ENCODE measurements at regions not wholly inside any gene's neighbourhood (a gene's known extent, or its start where the extent isn't known, plus 50 kb on each side); places are given as distances from the start of the nearest gene placed in this dataset.

DNA sequence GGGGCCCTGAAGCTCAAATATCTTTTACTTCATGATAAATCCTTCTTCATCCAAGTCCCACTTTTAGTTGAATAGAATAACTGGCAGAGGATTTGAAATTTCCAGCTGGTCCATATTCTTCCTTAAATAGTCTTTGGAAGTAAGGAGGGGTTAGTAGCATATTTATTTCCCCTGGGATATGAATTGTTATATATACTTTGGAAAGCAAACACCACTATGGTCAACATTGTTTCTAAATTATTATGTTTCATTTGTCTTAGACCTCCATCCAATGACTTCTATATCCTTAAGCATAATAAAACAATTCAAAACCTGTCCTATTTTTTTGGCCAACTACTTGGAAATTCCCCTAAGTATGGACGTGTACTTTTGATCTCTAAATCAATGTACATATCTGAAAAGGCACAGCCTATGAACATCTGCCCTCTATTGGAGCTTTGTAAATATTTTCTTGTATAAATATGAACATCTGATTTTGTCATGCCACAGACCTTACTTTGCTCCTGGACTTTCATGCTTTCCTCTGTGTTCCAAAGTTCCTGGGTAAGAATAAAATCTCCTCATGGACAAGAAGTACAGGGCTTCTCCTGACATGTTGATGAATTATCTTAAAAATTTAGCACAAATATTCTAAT, 1212.0 kb downstream of the GALC start:
- no peak overlapping the region for H3K27ac ChIP-seq (ENCODE audit: low read length)
- H3K36me3 ChIP-seq (ENCODE audit: insufficient read depth, low read length): no peaks in the 10 kb centered on the region
- no peaks in the 10 kb centered on the region for H4K20me1 ChIP-seq (ENCODE audit: insufficient read depth)
- H2AFZ ChIP-seq (ENCODE audit: low read depth, low read length): no peak overlapping the region
- H3K27me3 ChIP-seq (ENCODE audit: insufficient read depth, low read depth, low read length): no peaks in the 10 kb centered on the region
- no peaks in the 10 kb centered on the region for H3K9me3 ChIP-seq (ENCODE audit: low read length)
- TF ChIP-seq EZH2 (IDR thresholded peaks at IDR 0.05; ENCODE audit: borderline replicate concordance, insufficient read depth, low read length, poor library complexity, severe bottlenecking) (no peak), POLR2AphosphoS5 (IDR thresholded peaks at IDR 0.05) (no peak), SMC3 (conservative IDR thresholded peaks at IDR 0.05; ENCODE audit: poor library complexity) (no peak), RAD21 (conservative IDR thresholded peaks at IDR 0.05) (no peak), EP300 (conservative IDR thresholded peaks at IDR 0.05; ENCODE audit: poor library complexity, severe bottlenecking) (no peak), MXI1 (conservative IDR thresholded peaks at IDR 0.05; ENCODE audit: poor library complexity, severe bottlenecking) (no peak), TAF1 (IDR thresholded peaks at IDR 0.05; ENCODE audit: low read depth) (no peak), REST (IDR thresholded peaks at IDR 0.05; ENCODE audit: borderline replicate concordance) (no peak)
- TF ChIP-seq, protein P1, sequence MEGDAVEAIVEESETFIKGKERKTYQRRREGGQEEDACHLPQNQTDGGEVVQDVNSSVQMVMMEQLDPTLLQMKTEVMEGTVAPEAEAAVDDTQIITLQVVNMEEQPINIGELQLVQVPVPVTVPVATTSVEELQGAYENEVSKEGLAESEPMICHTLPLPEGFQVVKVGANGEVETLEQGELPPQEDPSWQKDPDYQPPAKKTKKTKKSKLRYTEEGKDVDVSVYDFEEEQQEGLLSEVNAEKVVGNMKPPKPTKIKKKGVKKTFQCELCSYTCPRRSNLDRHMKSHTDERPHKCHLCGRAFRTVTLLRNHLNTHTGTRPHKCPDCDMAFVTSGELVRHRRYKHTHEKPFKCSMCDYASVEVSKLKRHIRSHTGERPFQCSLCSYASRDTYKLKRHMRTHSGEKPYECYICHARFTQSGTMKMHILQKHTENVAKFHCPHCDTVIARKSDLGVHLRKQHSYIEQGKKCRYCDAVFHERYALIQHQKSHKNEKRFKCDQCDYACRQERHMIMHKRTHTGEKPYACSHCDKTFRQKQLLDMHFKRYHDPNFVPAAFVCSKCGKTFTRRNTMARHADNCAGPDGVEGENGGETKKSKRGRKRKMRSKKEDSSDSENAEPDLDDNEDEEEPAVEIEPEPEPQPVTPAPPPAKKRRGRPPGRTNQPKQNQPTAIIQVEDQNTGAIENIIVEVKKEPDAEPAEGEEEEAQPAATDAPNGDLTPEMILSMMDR (IDR thresholded peaks at IDR 0.05; ENCODE audit: poor library complexity, severe bottlenecking): no peak
- H3K4me3 ChIP-seq (ENCODE audit: low read length): no peak overlapping the region
- no peaks in the 10 kb centered on the region for H3F3A ChIP-seq (ENCODE audit: insufficient read depth, low read length, poor library complexity, severe bottlenecking)
- no peak overlapping the region for H3K9ac ChIP-seq (ENCODE audit: low read length)
- H3K9me2 ChIP-seq (ENCODE audit: insufficient read depth, low read length): no peaks in the 10 kb centered on the region
- H3K79me2 ChIP-seq (replicated peaks; ENCODE audit: insufficient read depth, low read length): no peaks in the 10 kb centered on the region
- H3K4me2 ChIP-seq (ENCODE audit: low read length): no peak overlapping the region

DNA sequence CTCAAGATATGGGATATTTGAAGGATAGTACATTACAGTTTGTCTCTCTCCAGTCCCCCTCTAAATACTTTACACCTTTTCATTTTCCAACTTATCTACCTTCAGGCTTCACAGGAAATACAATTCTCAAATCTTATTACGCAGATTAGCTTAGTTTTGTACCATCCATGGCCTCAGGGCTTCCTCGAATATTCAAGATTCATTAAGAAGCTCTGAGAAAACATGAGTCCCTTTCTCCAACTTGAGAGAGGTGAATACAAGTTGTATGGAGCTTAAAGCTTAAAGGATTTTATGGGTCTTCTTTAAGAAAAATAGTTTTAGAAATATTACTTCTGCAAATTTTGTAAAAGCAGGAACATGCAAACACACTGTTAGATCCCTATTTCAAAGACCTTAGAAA, 1212.5 kb downstream of the GALC start:
- H3K27me3 ChIP-seq (ENCODE audit: insufficient read depth, low read depth, low read length): no peaks in the 10 kb centered on the region
- H3F3A ChIP-seq (ENCODE audit: insufficient read depth, low read length, poor library complexity, severe bottlenecking): no peaks in the 10 kb centered on the region
- H3K9me3 ChIP-seq (ENCODE audit: low read length): no peaks in the 10 kb centered on the region
- TF ChIP-seq EP300 (conservative IDR thresholded peaks at IDR 0.05; ENCODE audit: poor library complexity, severe bottlenecking) (no peak), POLR2AphosphoS5 (IDR thresholded peaks at IDR 0.05) (no peak), TAF1 (IDR thresholded peaks at IDR 0.05; ENCODE audit: low read depth) (no peak), MXI1 (conservative IDR thresholded peaks at IDR 0.05; ENCODE audit: poor library complexity, severe bottlenecking) (no peak), SMC3 (conservative IDR thresholded peaks at IDR 0.05; ENCODE audit: poor library complexity) (no peak), EZH2 (IDR thresholded peaks at IDR 0.05; ENCODE audit: borderline replicate concordance, insufficient read depth, low read length, poor library complexity, severe bottlenecking) (no peak), RAD21 (conservative IDR thresholded peaks at IDR 0.05) (no peak), REST (IDR thresholded peaks at IDR 0.05; ENCODE audit: borderline replicate concordance) (no peak)
- TF ChIP-seq, protein P1 (IDR thresholded peaks at IDR 0.05; ENCODE audit: poor library complexity, severe bottlenecking): no peak
- H4K20me1 ChIP-seq (ENCODE audit: insufficient read depth): no peaks in the 10 kb centered on the region
- H3K4me3 ChIP-seq (ENCODE audit: low read length): no peak overlapping the region
- no peaks in the 10 kb centered on the region for H3K9me2 ChIP-seq (ENCODE audit: insufficient read depth, low read length)
- H3K4me2 ChIP-seq (ENCODE audit: low read length): no peak overlapping the region
- no peaks in the 10 kb centered on the region for H3K36me3 ChIP-seq (ENCODE audit: insufficient read depth, low read length)
- no peak overlapping the region for H2AFZ ChIP-seq (ENCODE audit: low read depth, low read length)
- H3K27ac ChIP-seq (ENCODE audit: low read length): no peak overlapping the region
- H3K79me2 ChIP-seq (replicated peaks; ENCODE audit: insufficient read depth, low read length): no peaks in the 10 kb centered on the region
- H3K9ac ChIP-seq (ENCODE audit: low read length): no peak overlapping the region
